ENCODE measurements at regions not wholly inside any gene's neighbourhood (a gene's known extent, or its start where the extent isn't known, plus 50 kb on each side); places are given as distances from the start of the nearest gene placed in this dataset.
"Not testable (repeated sequence)": the region's sequence is repeated elsewhere in the genome, so short reads cannot be mapped to it uniquely, and the experiment has no call there.

GRCh38 chr9:118643118-118643517, 726.1 kb downstream of the BRINP1 start:
- DNase-seq (ENCODE audit: low spot score) = no peak

- DNase-seq (ENCODE audit: low spot score) = no peak
Observed at GRCh38 chr9:118644066-118644465, 725.2 kb downstream of the BRINP1 start.

- DNase-seq (ENCODE audit: low spot score) = no peak
Observed at GRCh38 chr9:118647331-118647730, 721.9 kb downstream of the BRINP1 start.

- no peak for DNase-seq (ENCODE audit: low spot score)
Observed at GRCh38 chr9:118650417-118650816, 718.8 kb downstream of the BRINP1 start.

- no peak for DNase-seq (ENCODE audit: low spot score)
Observed at GRCh38 chr9:118651511-118651910, 717.7 kb downstream of the BRINP1 start.

GRCh38 chr9:118652258-118652657, 717.0 kb downstream of the BRINP1 start:
- DNase-seq (ENCODE audit: low spot score) = no peak

- DNase-seq (ENCODE audit: low spot score) = no peak
Observed at GRCh38 chr9:118652912-118653311, 716.3 kb downstream of the BRINP1 start.

GRCh38 chr9:118659011-118659410, 710.2 kb downstream of the BRINP1 start:
- no peak for DNase-seq (ENCODE audit: low spot score)

- no peak for DNase-seq (ENCODE audit: low spot score)
Observed at GRCh38 chr9:118665226-118665919, 703.9 kb downstream of the BRINP1 start.

- DNase-seq (ENCODE audit: low spot score) = no peak
Observed at GRCh38 chr9:118670011-118670953, 699.0 kb downstream of the BRINP1 start.

GRCh38 chr9:118674942-118675341, 694.3 kb downstream of the BRINP1 start:
- DNase-seq (ENCODE audit: low spot score) = no peak

GRCh38 chr9:118677936-118678653, 691.1 kb downstream of the BRINP1 start:
- DNase-seq (ENCODE audit: low spot score) = not testable (repeated sequence)

GRCh38 chr9:118686959-118687358, 682.3 kb downstream of the BRINP1 start:
- DNase-seq (ENCODE audit: low spot score) = no peak

- no peak for DNase-seq (ENCODE audit: low spot score)
Observed at GRCh38 chr9:118689280-118689679, 680.0 kb downstream of the BRINP1 start.

- DNase-seq (ENCODE audit: low spot score) = no peak
Observed at GRCh38 chr9:118692613-118693012, 676.6 kb downstream of the BRINP1 start.

GRCh38 chr9:118693645-118694044, 675.6 kb downstream of the BRINP1 start:
- no peak for DNase-seq (ENCODE audit: low spot score)

- DNase-seq (ENCODE audit: low spot score) = not testable (repeated sequence)
Observed at GRCh38 chr9:118695249-118695648, 674.0 kb downstream of the BRINP1 start.

GRCh38 chr9:118701985-118702384, 667.2 kb downstream of the BRINP1 start:
- no peak for DNase-seq (ENCODE audit: low spot score)

GRCh38 chr9:118711843-118712242, 657.4 kb downstream of the BRINP1 start:
- no peak for DNase-seq (ENCODE audit: low spot score)

- DNase-seq (ENCODE audit: low spot score) = no peak
Observed at GRCh38 chr9:118721276-118721675, 648.0 kb downstream of the BRINP1 start.

GRCh38 chr9:118721923-118722322, 647.3 kb downstream of the BRINP1 start:
- no peak for DNase-seq (ENCODE audit: low spot score)

- no peak for DNase-seq (ENCODE audit: low spot score)
Observed at GRCh38 chr9:118729981-118730380, 639.3 kb downstream of the BRINP1 start.
